Spleen (tissue), 11 donors: ENCODE measurements at regions not wholly inside any gene's neighbourhood (a gene's known extent, or its start where the extent isn't known, plus 50 kb on each side); places are given as distances from the start of the nearest gene placed in this dataset.

Experiments
- DNase-seq: peaks from one replicate; pipeline ENCODE4 v3.0.0-alpha.2; 2020
- H3K27ac ChIP-seq, 8 donors: fragments of 200-600 bp; sonication (generic) in 7 of 8; 1 replicate in 4 of 8; 2 replicates in 4 of 8; pipeline versions ENCODE4 v1.5.0 to v1.8.0; 2016 to 2021; ENCODE audit warnings: inconsistent platforms in 4 of 8, mild to moderate bottlenecking in 4 of 8, moderate library complexity in 1 of 8
- H3K27me3 ChIP-seq, 7 donors: fragments of 200-600 bp; sonication (generic) in 6 of 7; replicated peaks in 1 of 7; 1 replicate in 4 of 7; 2 replicates in 3 of 7; pipeline versions ENCODE4 v1.5.0 to v1.8.0; 2016 to 2021; ENCODE audit warnings: inconsistent platforms in 3 of 7, mild to moderate bottlenecking in 1 of 7
- H3K36me3 ChIP-seq, 6 donors: fragments of 200-600 bp; sonication (generic) in 5 of 6; 1 replicate in 4 of 6; 2 replicates in 2 of 6; pipeline versions ENCODE4 v1.5.0 to v1.8.0; 2016 to 2021; ENCODE audit warnings: inconsistent platforms in 2 of 6
- H3K4me1 ChIP-seq, 6 donors: fragments of 200-600 bp; sonication (generic) in 5 of 6; 1 replicate in 3 of 6; 2 replicates in 3 of 6; pipeline versions ENCODE4 v1.5.0 to v1.8.0; 2016 to 2021; ENCODE audit warnings: inconsistent platforms in 3 of 6
- H3K4me3 ChIP-seq, 8 donors: fragments of 200-600 bp; sonication (generic) in 7 of 8; 1 replicate in 4 of 8; 2 replicates in 4 of 8; pipeline versions ENCODE4 v1.5.0 to v1.8.0; 2016 to 2021; ENCODE audit warnings: inconsistent platforms in 4 of 8, mild to moderate bottlenecking in 4 of 8, moderate library complexity in 2 of 8
- H3K9me3 ChIP-seq, 8 donors: fragments of 200-600 bp; sonication (generic) in 7 of 8; 1 replicate in 4 of 8; 2 replicates in 4 of 8; pipeline versions ENCODE4 v1.5.0 to v1.8.0; 2016 to 2021; ENCODE audit warnings: inconsistent platforms in 4 of 8
- CTCF ChIP-seq, 11 experiments: fragments of 200-600 bp in 7 of 11; fragments of 450-650 bp in 4 of 11; sonication (generic) in 4 of 11; IDR thresholded peaks in 8 of 11; conservative IDR thresholded peaks in 3 of 11; 1 replicate in 7 of 11; 2 replicates in 4 of 11; pipeline versions ENCODE4 v1.4.0 to v1.8.0; 2016 to 2021; ENCODE audit warnings: antibody characterized with exemption in 11 of 11, inconsistent platforms in 4 of 11, mild to moderate bottlenecking in 1 of 11
- POLR2A ChIP-seq, 3 donors: fragments of 450-650 bp; IDR thresholded peaks; one replicate each; pipeline ENCODE4 v1.5.1; 2017; ENCODE audit warnings: antibody characterized with exemption in 3 of 3, mild to moderate bottlenecking in 1 of 3
- POLR2AphosphoS5 ChIP-seq, 3 donors: sonication (generic); formaldehyde crosslinking; IDR thresholded peaks; one replicate each; pipeline ENCODE4 v1.5.1; 2017; ENCODE audit warnings: antibody characterized with exemption in 3 of 3
- WGBS, 5 donors: extraction: QIAGEN DNeasy Blood & Tissue Kit in 3 of 5; methylation state at CpG; one replicate each; pipeline versions ENCODE4 v1.1.5 to v1.1.7; 2013 to 2018; 5-methylcytosine and 5-hydroxymethylcytosine counted together
- intact Hi-C: fragments of 100-400 bp; cut with DNase I; formaldehyde crosslinking; loops from one replicate; pipeline ENCODE4 v1.15.0; 2023; ENCODE audit warnings: low total_unique reads
- donor health status: healthy with polysubstance abuse.
- donor health status: DM: no; HTN: no; CAD: no; lungs with moderate emphysema.
- donor health status: DM: no; HTN: no; CAD: no.
- donor health status: Bipolar disorder and iron deficiency.
- donor health status: healthy.
- donor health status: DM: no; HTN: no; CAD: no.
- donor health status: DM: yes; HTN: yes; CAD: no.

- Histone ChIP-seq H3K27me3 (peaks cover 0 to 5% (median 0%) of the 10 kb centered on the region in 7 donors), H3K4me1 (no peaks in the 10 kb centered on the region), H3K36me3 (no peaks in the 10 kb centered on the region), H3K27ac (no peak overlapping the region), H3K4me3 (no peak overlapping the region), H3K9me3 (no peaks in the 10 kb centered on the region)
- intact Hi-C loops = no loop called here
- no peak for TF ChIP-seq POLR2A (IDR thresholded peaks at IDR 0.05)
- no peak for TF ChIP-seq POLR2AphosphoS5 (IDR thresholded peaks at IDR 0.05)
- TF ChIP-seq CTCF (IDR thresholded peaks at IDR 0.05 in 8 of 11, conservative IDR thresholded peaks at IDR 0.05 in 3 of 11) = no peak
- DNase-seq = no peak
- 64 to 82% (median 75%) methylated on average over 1 of the region's 1 CpG for WGBS, 5 donors
Measured at GRCh38 chr9:7284117-7284516, 515.5 kb downstream of the DMAC1 start.

- no peak overlapping the region for H3K27ac ChIP-seq
- no peaks in the 10 kb centered on the region for H3K36me3 ChIP-seq
- H3K4me1 ChIP-seq = no peaks in the 10 kb centered on the region
- H3K9me3 ChIP-seq = peaks cover 0 to 17% (median 0%) of the 10 kb centered on the region in 8 donors
- H3K27me3 ChIP-seq = no peaks in the 10 kb centered on the region
- DNase-seq = no peak
- intact Hi-C loops = no loop called here
- no peak overlapping the region for H3K4me3 ChIP-seq
- TF ChIP-seq POLR2AphosphoS5 (IDR thresholded peaks at IDR 0.05) (no peak), CTCF (IDR thresholded peaks at IDR 0.05 in 8 of 11, conservative IDR thresholded peaks at IDR 0.05 in 3 of 11) (no peak), POLR2A (IDR thresholded peaks at IDR 0.05) (no peak)
- WGBS, 5 donors = 64 to 78% (median 73%) methylated on average over 5 of the region's 5 CpGs
Measured at GRCh38 chr9:7273575-7273974, 515.8 kb downstream of the KDM4C start.

- no peak for DNase-seq
- intact Hi-C loops = no loop called here
Measured at GRCh38 chr9:7266911-7267595, 509.3 kb downstream of the KDM4C start.

GRCh38 chr9:7265181-7265580, 507.4 kb downstream of the KDM4C start:
- DNase-seq = no peak
- Histone ChIP-seq H3K36me3 (no peaks in the 10 kb centered on the region), H3K27ac (no peak overlapping the region), H3K9me3 (no peaks in the 10 kb centered on the region), H3K27me3 (no peaks in the 10 kb centered on the region), H3K4me1 (no peaks in the 10 kb centered on the region), H3K4me3 (no peak overlapping the region)
- TF ChIP-seq POLR2A (IDR thresholded peaks at IDR 0.05) (no peak), CTCF (IDR thresholded peaks at IDR 0.05 in 8 of 11, conservative IDR thresholded peaks at IDR 0.05 in 3 of 11) (no peak)
- intact Hi-C loops = no loop called here

More at GRCh38 chr9:7266911-7267595, 509.3 kb downstream of the KDM4C start:
- no peaks in the 10 kb centered on the region for H3K4me1 ChIP-seq
- WGBS, 5 donors = 75 to 84% (median 79%) methylated on average over 14 of the region's 14 CpGs
- H3K27ac ChIP-seq = no peak overlapping the region
- H3K36me3 ChIP-seq = no peaks in the 10 kb centered on the region
- H3K27me3 ChIP-seq = no peaks in the 10 kb centered on the region
- no peaks in the 10 kb centered on the region for H3K9me3 ChIP-seq
- H3K4me3 ChIP-seq = no peak overlapping the region
- TF ChIP-seq POLR2AphosphoS5 (IDR thresholded peaks at IDR 0.05) = no peak
